NCI-H1436 treated with DMSO at 0.1 percent for 48 hours (cell line): ENCODE measurements at regions not wholly inside any gene's neighbourhood (a gene's known extent, or its start where the extent isn't known, plus 50 kb on each side); places are given as distances from the start of the nearest gene placed in this dataset.
A peak's percentile ranks its signal among the peaks of the same experiment; 100 is the strongest.

Source experiments
- DNase-seq: peaks from one replicate; lab custom pipeline; 2025; lab: John Stamatoyannopoulos, UW

GRCh38 chr11:119982517-119983239 lies 155.2 kb downstream of the TRIM29 start:
- no peak for DNase-seq

- no peak for DNase-seq
Measured at GRCh38 chr11:119980431-119980830, 157.5 kb downstream of the TRIM29 start.

GRCh38 chr11:119979701-119980100 lies 158.2 kb downstream of the TRIM29 start:
- no peak for DNase-seq

GRCh38 chr11:119978696-119979095 lies 159.2 kb downstream of the TRIM29 start:
- no peak for DNase-seq

- DNase-seq = no peak
Measured at GRCh38 chr11:119977881-119978280, 160.0 kb downstream of the TRIM29 start.

- no peak for DNase-seq
Measured at GRCh38 chr11:119977561-119977860, 160.4 kb downstream of the TRIM29 start.

GRCh38 chr11:119976805-119977560 lies 160.9 kb downstream of the TRIM29 start:
- no peak for DNase-seq

- DNase-seq = peak; percentile 21
Measured at GRCh38 chr11:119975561-119976152, 162.3 kb downstream of the TRIM29 start.

- DNase-seq = no peak
Measured at GRCh38 chr11:119974467-119974866, 163.4 kb downstream of the TRIM29 start.

- DNase-seq = no peak
Measured at GRCh38 chr11:119974051-119974450, 163.9 kb downstream of the TRIM29 start.

- no peak for DNase-seq
Measured at GRCh38 chr11:119972281-119972680, 165.6 kb downstream of the TRIM29 start.

- DNase-seq = no peak
Measured at GRCh38 chr11:119970555-119971304, 167.2 kb downstream of the TRIM29 start.

- DNase-seq = no peak
Measured at GRCh38 chr11:119964136-119965025, 173.5 kb downstream of the TRIM29 start.

- no peak for DNase-seq
Measured at GRCh38 chr11:119957951-119958350, 180.0 kb downstream of the TRIM29 start.

- DNase-seq = no peak
Measured at GRCh38 chr11:119952441-119952840, 185.5 kb downstream of the TRIM29 start.

- no peak for DNase-seq
Measured at GRCh38 chr11:119943298-119943655, 194.6 kb downstream of the TRIM29 start.

- DNase-seq = no peak
Measured at GRCh38 chr11:119942583-119943297, 195.2 kb downstream of the TRIM29 start.

GRCh38 chr11:119941636-119942411 lies 196.1 kb downstream of the TRIM29 start:
- no peak for DNase-seq

- DNase-seq = no peak
Measured at GRCh38 chr11:119941171-119941570, 196.7 kb downstream of the TRIM29 start.

- DNase-seq = no peak
Measured at GRCh38 chr11:119940401-119940976, 197.4 kb downstream of the TRIM29 start.
